Neural cell (in vitro differentiated cells): ENCODE measurements at regions not wholly inside any gene's neighbourhood (a gene's known extent, or its start where the extent isn't known, plus 50 kb on each side); places are given as distances from the start of the nearest gene placed in this dataset.

Experiments used
- H2AFZ ChIP-seq: fragments of 200-600, 300-800 bp; sonication (generic), shearing (Covaris generic); 2 replicates; pipeline ENCODE4 v1.6.0; 2014; ENCODE audit warnings: low read depth, mild to moderate bottlenecking, antibody characterized with exemption, low read length, moderate library complexity
- H3F3A ChIP-seq: fragments of 200-600 bp; shearing (Covaris generic); 2 replicates; pipeline ENCODE4 v1.6.1; 2016; ENCODE audit warnings: mild to moderate bottlenecking, moderate library complexity, mixed read lengths, antibody characterized with exemption, low read length; ENCODE audit not compliant: insufficient read depth, poor library complexity, severe bottlenecking
- H3K27ac ChIP-seq: fragments of 200-600, 300-800 bp; sonication (generic), shearing (Covaris generic); 2 replicates; pipeline ENCODE4 v1.5.1; 2014; ENCODE audit warnings: mild to moderate bottlenecking, low read length, moderate library complexity
- H3K27me3 ChIP-seq: fragments of 300-800, 200-600 bp; sonication (generic), shearing (Covaris generic); 2 replicates; pipeline ENCODE4 v1.6.0; 2014; ENCODE audit warnings: mild to moderate bottlenecking, low read depth, low read length, moderate library complexity; ENCODE audit not compliant: insufficient read depth
- H3K36me3 ChIP-seq: fragments of 300-800, 200-600 bp; sonication (generic), shearing (Covaris generic); 2 replicates; pipeline ENCODE4 v1.5.1; 2014; ENCODE audit warnings: mild to moderate bottlenecking, antibody characterized with exemption, low read length, moderate library complexity; ENCODE audit not compliant: insufficient read depth
- H3K4me2 ChIP-seq: fragments of 300-800, 200-600 bp; sonication (generic), shearing (Covaris generic); 2 replicates; pipeline ENCODE4 v1.6.0; 2014; ENCODE audit warnings: mild to moderate bottlenecking, low read length
- H3K4me3 ChIP-seq: fragments of 300-800, 200-600 bp; sonication (generic), shearing (Covaris generic); 2 replicates; pipeline ENCODE4 v1.5.1; 2014; ENCODE audit warnings: mild to moderate bottlenecking, low read length, moderate library complexity
- H3K79me2 ChIP-seq: fragments of 200-600 bp; shearing (Covaris generic); replicated peaks from 2 replicates; pipeline ENCODE4 v1.6.0; 2014; ENCODE audit warnings: mild to moderate bottlenecking, low read length, moderate library complexity; ENCODE audit not compliant: insufficient read depth
- H3K9ac ChIP-seq: fragments of 300-800, 200-600 bp; sonication (generic), shearing (Covaris generic); 2 replicates; pipeline ENCODE4 v1.6.1; 2016; ENCODE audit warnings: mild to moderate bottlenecking, low read length, mixed read lengths
- H3K9me2 ChIP-seq: fragments of 200-600 bp; shearing (Covaris generic); 2 replicates; pipeline ENCODE4 v1.6.1; 2016; ENCODE audit warnings: mild to moderate bottlenecking, low read length, mixed read lengths; ENCODE audit not compliant: insufficient read depth
- H3K9me3 ChIP-seq: fragments of 200-600, 300-800 bp; sonication (generic), shearing (Covaris generic); 2 replicates; pipeline ENCODE4 v1.6.1; 2016; ENCODE audit warnings: mild to moderate bottlenecking, mixed run types, low read length, moderate library complexity, mixed read lengths
- H4K20me1 ChIP-seq: fragments of 200-600 bp; shearing (Covaris generic); 2 replicates; pipeline ENCODE4 v1.6.1; 2016; ENCODE audit warnings: mild to moderate bottlenecking, mixed run types; ENCODE audit not compliant: insufficient read depth
- CTCF ChIP-seq: fragments of 450-650 bp; IDR thresholded peaks from 2 replicates; pipeline ENCODE4 v1.5.1; 2014; ENCODE audit warnings: antibody characterized with exemption, mild to moderate bottlenecking, moderate library complexity; ENCODE audit not compliant: poor library complexity, severe bottlenecking
- EP300 ChIP-seq: fragments of 450-650 bp; conservative IDR thresholded peaks from 2 replicates; pipeline ENCODE4 v1.6.1; 2014; ENCODE audit warnings: antibody characterized with exemption, mild to moderate bottlenecking, moderate library complexity; ENCODE audit not compliant: poor library complexity, severe bottlenecking
- EZH2 ChIP-seq: fragments of 200-600, 300-800 bp; shearing (Covaris generic), sonication (generic); IDR thresholded peaks from 2 replicates; pipeline ENCODE4 v1.6.1; 2014; ENCODE audit warnings: antibody characterized with exemption, low read length, borderline replicate concordance, mild to moderate bottlenecking; ENCODE audit not compliant: insufficient read depth, poor library complexity, severe bottlenecking
- MXI1 ChIP-seq: fragments of 450-650 bp; conservative IDR thresholded peaks from 2 replicates; pipeline ENCODE4 v1.6.1; 2014; ENCODE audit warnings: antibody characterized with exemption, mild to moderate bottlenecking; ENCODE audit not compliant: poor library complexity, severe bottlenecking
- POLR2AphosphoS5 ChIP-seq: IDR thresholded peaks from 2 replicates; pipeline ENCODE4 v1.6.1; 2012
- RAD21 ChIP-seq: fragments of 450-650 bp; conservative IDR thresholded peaks from 2 replicates; pipeline ENCODE4 v1.6.1; 2014; ENCODE audit warnings: antibody characterized with exemption, mild to moderate bottlenecking, moderate library complexity
- REST ChIP-seq: IDR thresholded peaks from 2 replicates; pipeline ENCODE4 v1.6.1; 2012; ENCODE audit warnings: borderline replicate concordance
- SMC3 ChIP-seq: fragments of 450-650 bp; conservative IDR thresholded peaks from 2 replicates; pipeline ENCODE4 v1.6.1; 2014; ENCODE audit warnings: antibody characterized with exemption, mild to moderate bottlenecking, moderate library complexity; ENCODE audit not compliant: poor library complexity
- TAF1 ChIP-seq: IDR thresholded peaks from 2 replicates; pipeline ENCODE4 v1.6.1; 2012; ENCODE audit warnings: low read depth

GRCh38 chr4:136336479-136336878, 1195.8 kb downstream of the PCDH18 start:
- H3K36me3 ChIP-seq: no peaks in the 10 kb centered on the region
- no peaks in the 10 kb centered on the region for H3F3A ChIP-seq
- H2AFZ ChIP-seq: no peak overlapping the region
- H3K27me3 ChIP-seq: no peaks in the 10 kb centered on the region
- H3K4me2 ChIP-seq: no peak overlapping the region
- H3K9me2 ChIP-seq: no peaks in the 10 kb centered on the region
- no peaks in the 10 kb centered on the region for H4K20me1 ChIP-seq
- H3K79me2 ChIP-seq: no peaks in the 10 kb centered on the region
- no peak overlapping the region for H3K4me3 ChIP-seq
- H3K9me3 ChIP-seq: no peaks in the 10 kb centered on the region
- no peak overlapping the region for H3K27ac ChIP-seq
- no peak overlapping the region for H3K9ac ChIP-seq
- no peak for TF ChIP-seq CTCF
- no peak for TF ChIP-seq SMC3
- TF ChIP-seq TAF1: no peak
- TF ChIP-seq REST: no peak
- TF ChIP-seq MXI1: no peak
- no peak for TF ChIP-seq EZH2
- no peak for TF ChIP-seq POLR2AphosphoS5
- no peak for TF ChIP-seq RAD21
- TF ChIP-seq EP300: no peak

GRCh38 chr4:136329042-136329662, 1203.1 kb downstream of the PCDH18 start:
- Histone ChIP-seq H3K79me2 (no peaks in the 10 kb centered on the region), H3K27ac (no peak overlapping the region), H3K4me3 (no peak overlapping the region), H3K9ac (no peak overlapping the region), H3K36me3 (no peaks in the 10 kb centered on the region), H3K4me2 (no peak overlapping the region), H3K27me3 (no peaks in the 10 kb centered on the region), H2AFZ (no peak overlapping the region), H4K20me1 (no peaks in the 10 kb centered on the region), H3K9me2 (no peaks in the 10 kb centered on the region), H3K9me3 (no peaks in the 10 kb centered on the region), H3F3A (no peaks in the 10 kb centered on the region)
- TF ChIP-seq RAD21: no peak
- no peak for TF ChIP-seq EP300
- TF ChIP-seq CTCF: no peak
- no peak for TF ChIP-seq POLR2AphosphoS5
- no peak for TF ChIP-seq MXI1
- TF ChIP-seq TAF1: no peak
